Fibroblast of lung (primary cell): ENCODE measurements at regions not wholly inside any gene's neighbourhood (a gene's known extent, or its start where the extent isn't known, plus 50 kb on each side); places are given as distances from the start of the nearest gene placed in this dataset.

Experiments
- DNase-seq, 2 donors: peaks; one replicate each; pipeline versions ENCODE4 v3.0.0 to v3.0.0-alpha.2; 2010; ENCODE audit warnings: low read depth in 2 of 2
- H2AFZ ChIP-seq: 2 replicates; pipeline ENCODE4 v1.5.1; 2012; ENCODE audit warnings: low read length, control low read depth, inconsistent platforms
- H3K27ac ChIP-seq: 2 replicates; pipeline ENCODE4 v1.5.1; 2011; ENCODE audit warnings: low read length, control low read depth; ENCODE audit not compliant: insufficient read depth
- H3K27me3 ChIP-seq: 2 replicates; pipeline ENCODE4 v1.5.1; 2011; ENCODE audit warnings: mild to moderate bottlenecking, low read length; ENCODE audit not compliant: control insufficient read depth, insufficient read depth
- H3K36me3 ChIP-seq: 2 replicates; pipeline ENCODE4 v1.5.1; 2011; ENCODE audit warnings: low read length; ENCODE audit not compliant: control insufficient read depth, insufficient read depth
- H3K4me1 ChIP-seq: 2 replicates; pipeline ENCODE4 v1.5.1; 2011; ENCODE audit warnings: low read length; ENCODE audit not compliant: control insufficient read depth, insufficient read depth; ENCODE audit errors: extremely low read depth
- H3K4me2 ChIP-seq: 2 replicates; pipeline ENCODE4 v1.5.1; 2011; ENCODE audit warnings: low read length, control low read depth; ENCODE audit not compliant: insufficient read depth; ENCODE audit errors: extremely low read depth
- H3K4me3 ChIP-seq, 4 experiments: fragments of 200-600 bp in 1 of 4; sonication (generic) in 1 of 4; replicated peaks in 1 of 4; 2 replicates each; pipeline ENCODE4 v1.5.1; 2011 to 2016; ENCODE audit warnings: low read length in 4 of 4, low read depth in 3 of 4, mild to moderate bottlenecking in 3 of 4, control low read depth in 2 of 4, inconsistent platforms in 1 of 4, mixed read lengths in 1 of 4; ENCODE audit not compliant: insufficient read depth in 1 of 4; ENCODE audit errors: control extremely low read depth in 1 of 4
- H3K79me2 ChIP-seq: 2 replicates; pipeline ENCODE4 v1.5.1; 2012; ENCODE audit warnings: mild to moderate bottlenecking, low read length, inconsistent platforms; ENCODE audit not compliant: control insufficient read depth, insufficient read depth
- H3K9ac ChIP-seq: 2 replicates; pipeline ENCODE4 v1.5.1; 2011; ENCODE audit warnings: mild to moderate bottlenecking, low read length, control low read depth; ENCODE audit not compliant: insufficient read depth
- H3K9me3 ChIP-seq: 2 replicates; pipeline ENCODE4 v1.5.1; 2012; ENCODE audit warnings: low read depth, low read length; ENCODE audit not compliant: control insufficient read depth, insufficient read depth
- H4K20me1 ChIP-seq: 2 replicates; pipeline ENCODE4 v1.5.1; 2011; ENCODE audit warnings: low read length; ENCODE audit not compliant: control insufficient read depth, insufficient read depth; ENCODE audit errors: extremely low read depth
- EZH2 ChIP-seq: IDR thresholded peaks from 2 replicates; pipeline ENCODE4 v1.5.1; 2012; ENCODE audit warnings: low read length, control low read depth, mild to moderate bottlenecking; ENCODE audit errors: missing control alignments
- TF ChIP-seq, protein P1 (sequence below), 2 donors: IDR thresholded peaks in 1 of 2; conservative IDR thresholded peaks in 1 of 2; 1 replicate in 1 of 2; 2 replicates in 1 of 2; pipeline ENCODE4 v1.5.1; 2011 to 2012; ENCODE audit warnings: low read length in 2 of 2, control low read depth in 1 of 2, inconsistent platforms in 1 of 2, low read depth in 1 of 2, mild to moderate bottlenecking in 1 of 2

DNA sequence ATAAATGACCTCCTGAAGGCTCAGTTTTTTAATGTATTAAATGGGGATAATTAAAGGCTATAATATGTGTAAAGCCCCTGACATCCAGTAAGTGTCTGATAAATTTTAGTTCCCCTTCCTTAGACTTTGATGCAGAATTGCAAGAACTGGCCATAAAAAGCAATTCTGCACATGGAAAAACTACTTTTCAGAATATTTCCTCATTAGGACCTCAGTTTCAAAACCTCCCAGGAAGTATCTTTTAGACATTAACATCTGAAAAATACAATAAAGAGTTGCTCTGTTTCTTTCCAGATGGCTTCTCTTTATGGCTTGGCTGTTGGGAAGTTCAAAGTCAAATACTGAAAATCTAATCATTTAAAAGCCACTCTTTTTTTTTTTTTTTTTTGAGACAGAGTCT, 106.3 kb upstream of the ZNF217 start:
- H2AFZ ChIP-seq = no peak overlapping the region
- H3K36me3 ChIP-seq = no peaks in the 10 kb centered on the region
- no peak overlapping the region for H3K27ac ChIP-seq
- no peak for TF ChIP-seq EZH2
- TF ChIP-seq, protein P1, sequence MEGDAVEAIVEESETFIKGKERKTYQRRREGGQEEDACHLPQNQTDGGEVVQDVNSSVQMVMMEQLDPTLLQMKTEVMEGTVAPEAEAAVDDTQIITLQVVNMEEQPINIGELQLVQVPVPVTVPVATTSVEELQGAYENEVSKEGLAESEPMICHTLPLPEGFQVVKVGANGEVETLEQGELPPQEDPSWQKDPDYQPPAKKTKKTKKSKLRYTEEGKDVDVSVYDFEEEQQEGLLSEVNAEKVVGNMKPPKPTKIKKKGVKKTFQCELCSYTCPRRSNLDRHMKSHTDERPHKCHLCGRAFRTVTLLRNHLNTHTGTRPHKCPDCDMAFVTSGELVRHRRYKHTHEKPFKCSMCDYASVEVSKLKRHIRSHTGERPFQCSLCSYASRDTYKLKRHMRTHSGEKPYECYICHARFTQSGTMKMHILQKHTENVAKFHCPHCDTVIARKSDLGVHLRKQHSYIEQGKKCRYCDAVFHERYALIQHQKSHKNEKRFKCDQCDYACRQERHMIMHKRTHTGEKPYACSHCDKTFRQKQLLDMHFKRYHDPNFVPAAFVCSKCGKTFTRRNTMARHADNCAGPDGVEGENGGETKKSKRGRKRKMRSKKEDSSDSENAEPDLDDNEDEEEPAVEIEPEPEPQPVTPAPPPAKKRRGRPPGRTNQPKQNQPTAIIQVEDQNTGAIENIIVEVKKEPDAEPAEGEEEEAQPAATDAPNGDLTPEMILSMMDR (conservative IDR thresholded peaks at IDR 0.05 in 1 of 2, IDR thresholded peaks at IDR 0.05 in 1 of 2; ENCODE audit: low read depth in 1 of 2, low read length in 2 of 2) = no peak
- H4K20me1 ChIP-seq = no peaks in the 10 kb centered on the region
- DNase-seq = no peak
- no peak overlapping the region for H3K4me3 ChIP-seq
- no peaks in the 10 kb centered on the region for H3K79me2 ChIP-seq
- H3K9ac ChIP-seq = no peak overlapping the region
- no peaks in the 10 kb centered on the region for H3K27me3 ChIP-seq
- H3K4me2 ChIP-seq = no peak overlapping the region
- H3K9me3 ChIP-seq = no peaks in the 10 kb centered on the region
- no peaks in the 10 kb centered on the region for H3K4me1 ChIP-seq

DNA sequence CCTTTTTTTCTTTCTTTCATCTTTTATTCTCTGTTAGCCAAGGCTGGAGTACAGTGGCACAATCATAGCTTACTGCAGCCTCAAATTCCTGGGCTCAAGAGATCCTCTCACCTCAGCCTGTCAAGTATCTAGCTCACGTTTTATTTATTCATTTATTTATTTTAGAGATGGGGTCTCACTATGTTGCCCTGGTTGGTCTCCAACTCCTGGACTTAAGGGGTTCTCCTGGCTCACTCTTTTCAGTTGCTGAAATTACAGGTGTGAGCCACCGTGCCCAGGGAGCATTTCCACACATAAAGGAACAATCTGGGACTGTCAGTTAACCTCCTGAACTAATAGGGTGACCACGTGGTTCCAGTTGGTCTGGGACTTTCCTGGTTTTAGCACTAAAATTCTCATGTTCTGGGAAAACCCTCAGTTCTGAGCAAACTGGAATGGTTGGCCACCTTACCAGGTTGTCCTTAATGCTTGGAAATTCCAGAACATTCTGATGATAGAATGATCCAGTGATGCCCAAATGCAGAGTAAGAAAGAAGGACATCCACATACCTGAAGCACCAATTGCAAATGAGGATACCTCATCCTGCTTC, 105.5 kb upstream of the ZNF217 start:
- H3K27ac ChIP-seq = no peak overlapping the region
- H3K4me1 ChIP-seq = no peaks in the 10 kb centered on the region
- H3K9ac ChIP-seq = no peak overlapping the region
- TF ChIP-seq, protein P1 (conservative IDR thresholded peaks at IDR 0.05 in 1 of 2, IDR thresholded peaks at IDR 0.05 in 1 of 2; ENCODE audit: low read depth in 1 of 2, low read length in 2 of 2) = no peak
- no peaks in the 10 kb centered on the region for H3K36me3 ChIP-seq
- no peaks in the 10 kb centered on the region for H4K20me1 ChIP-seq
- no peaks in the 10 kb centered on the region for H3K9me3 ChIP-seq
- H3K4me3 ChIP-seq = no peak overlapping the region
- no peak overlapping the region for H3K4me2 ChIP-seq
- no peaks in the 10 kb centered on the region for H3K27me3 ChIP-seq
- no peaks in the 10 kb centered on the region for H3K79me2 ChIP-seq
- H2AFZ ChIP-seq = no peak overlapping the region
- DNase-seq = no peak

DNA sequence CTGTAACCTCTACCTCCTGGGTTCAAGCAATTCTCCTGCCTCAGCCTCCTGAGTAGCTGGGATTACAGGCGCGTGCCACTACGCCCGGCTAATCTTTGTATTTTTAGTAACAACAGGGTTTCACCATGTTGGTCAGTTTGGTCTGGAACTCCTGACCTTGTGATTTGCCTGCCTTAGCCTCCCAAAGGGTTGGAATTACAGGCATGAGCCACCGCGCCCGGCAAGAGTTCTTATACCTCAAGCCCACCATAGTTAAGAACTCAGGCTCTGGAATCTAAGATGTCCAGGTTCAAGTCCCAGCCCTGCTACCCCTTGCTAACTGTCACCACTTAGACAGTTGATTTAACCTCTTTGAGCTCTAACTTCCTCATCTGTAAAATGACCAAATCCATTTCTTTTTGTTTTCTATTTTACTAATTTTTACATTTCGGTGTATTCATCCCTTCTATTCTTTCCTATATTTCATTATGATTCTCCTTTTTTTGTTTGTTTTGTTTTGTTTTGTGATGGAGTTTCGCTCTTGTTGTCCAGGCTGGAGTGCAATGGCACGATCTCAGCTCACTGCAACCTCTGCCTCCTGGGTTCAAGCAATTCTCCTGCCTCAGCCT, 104.8 kb upstream of the ZNF217 start:
- H2AFZ ChIP-seq = no peak overlapping the region
- no peaks in the 10 kb centered on the region for H4K20me1 ChIP-seq
- DNase-seq = no peak
- no peak overlapping the region for H3K4me3 ChIP-seq
- H3K27ac ChIP-seq = no peak overlapping the region
- no peaks in the 10 kb centered on the region for H3K27me3 ChIP-seq
- H3K79me2 ChIP-seq = no peaks in the 10 kb centered on the region
- H3K9me3 ChIP-seq = no peaks in the 10 kb centered on the region
- H3K36me3 ChIP-seq = no peaks in the 10 kb centered on the region
- H3K9ac ChIP-seq = no peak overlapping the region
- no peaks in the 10 kb centered on the region for H3K4me1 ChIP-seq
- no peak for TF ChIP-seq EZH2
- TF ChIP-seq, protein P1 (conservative IDR thresholded peaks at IDR 0.05 in 1 of 2, IDR thresholded peaks at IDR 0.05 in 1 of 2; ENCODE audit: low read depth in 1 of 2, low read length in 2 of 2) = no peak
- no peak overlapping the region for H3K4me2 ChIP-seq
